ENCODE measurements at regions not wholly inside any gene's neighbourhood (a gene's known extent, or its start where the extent isn't known, plus 50 kb on each side); places are given as distances from the start of the nearest gene placed in this dataset.
"Not testable (repeated sequence)": the region's sequence is repeated elsewhere in the genome, so short reads cannot be mapped to it uniquely, and the experiment has no call there.

DNA sequence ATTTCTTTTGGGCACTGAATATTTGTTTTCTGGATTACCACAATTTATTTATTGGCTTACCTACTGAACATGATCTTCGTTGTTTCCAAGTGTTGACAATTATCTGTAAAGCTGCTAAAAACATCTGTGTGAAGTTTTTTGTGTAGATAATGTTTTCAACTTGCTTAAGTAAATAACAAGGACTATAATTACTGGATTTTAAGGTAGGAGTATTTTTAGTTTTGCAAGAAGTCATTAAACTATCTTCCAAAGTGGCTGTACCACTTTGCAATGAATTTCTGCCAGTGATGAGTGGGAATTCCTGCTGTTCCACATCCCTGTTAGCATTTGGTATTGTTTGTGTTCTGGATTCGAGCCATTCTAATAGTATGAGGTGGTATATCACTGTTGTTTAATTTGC is 702.2 kb downstream of the MECOM start:
- Mint-ChIP-seq H3K4me3 (no peak overlapping the region), H3K4me1 (ENCODE audit: low read depth) (no peaks in the 10 kb centered on the region)

DNA sequence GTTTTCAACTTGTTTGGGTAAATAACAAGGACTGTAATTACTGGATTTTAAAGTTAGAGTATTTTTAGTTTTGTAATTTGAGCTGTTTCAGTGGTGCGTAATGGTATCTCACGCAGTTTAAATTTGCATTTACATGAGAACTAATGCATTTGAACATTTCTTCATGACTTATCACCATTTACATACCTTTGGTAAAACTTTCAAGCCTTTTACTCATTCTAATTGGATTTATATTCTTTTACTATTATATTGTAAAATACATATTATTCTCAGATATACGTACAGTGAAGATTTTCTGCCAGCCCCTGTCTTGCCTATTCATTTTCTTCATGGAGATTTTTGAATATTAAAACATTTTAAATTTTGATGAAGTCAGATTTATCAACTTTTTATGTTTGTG is 703.8 kb downstream of the MECOM start:
- DNase-seq, result no peak
- H3K4me1 Mint-ChIP-seq (ENCODE audit: low read depth), result no peaks in the 10 kb centered on the region
- no peaks in the 10 kb centered on the region for H3K27me3 Mint-ChIP-seq
- no peaks in the 10 kb centered on the region for H3K36me3 Mint-ChIP-seq (ENCODE audit: low read depth)
- H3K4me3 Mint-ChIP-seq, result no peak overlapping the region
- H3K27ac Mint-ChIP-seq, result no peak overlapping the region
- no peaks in the 10 kb centered on the region for H3K9me3 Mint-ChIP-seq

More for the DNA sequence above, 702.2 kb downstream of the MECOM start:
- H3K9me3 Mint-ChIP-seq, result no peaks in the 10 kb centered on the region
- no peak for DNase-seq
- H3K27ac Mint-ChIP-seq, result no peak overlapping the region
- no peaks in the 10 kb centered on the region for H3K27me3 Mint-ChIP-seq
- no peaks in the 10 kb centered on the region for H3K36me3 Mint-ChIP-seq (ENCODE audit: low read depth)

DNA sequence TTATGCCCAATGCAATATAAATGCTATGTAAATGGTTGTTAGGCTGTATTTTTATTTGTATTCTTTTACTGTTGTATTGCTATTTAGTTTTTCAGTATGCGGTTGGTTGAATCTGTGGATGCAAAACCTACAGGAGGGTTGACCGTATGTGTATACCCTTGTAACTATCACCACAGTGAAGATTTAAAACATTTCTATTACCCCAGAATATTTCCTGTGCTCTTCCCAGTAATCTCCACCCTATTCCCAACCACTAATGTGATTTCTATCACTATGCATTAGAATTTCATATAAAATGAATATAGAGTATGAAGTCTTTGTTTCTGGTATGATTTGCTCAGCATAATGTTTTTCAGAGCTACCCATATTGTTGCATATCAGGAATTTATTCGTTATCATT is 705.0 kb downstream of the MECOM start:
- Mint-ChIP-seq H3K9me3 (no peaks in the 10 kb centered on the region), H3K4me1 (ENCODE audit: low read depth) (no peaks in the 10 kb centered on the region), H3K27ac (no peak overlapping the region), H3K4me3 (no peak overlapping the region), H3K36me3 (ENCODE audit: low read depth) (no peaks in the 10 kb centered on the region), H3K27me3 (no peaks in the 10 kb centered on the region)
- DNase-seq, result no peak

DNA sequence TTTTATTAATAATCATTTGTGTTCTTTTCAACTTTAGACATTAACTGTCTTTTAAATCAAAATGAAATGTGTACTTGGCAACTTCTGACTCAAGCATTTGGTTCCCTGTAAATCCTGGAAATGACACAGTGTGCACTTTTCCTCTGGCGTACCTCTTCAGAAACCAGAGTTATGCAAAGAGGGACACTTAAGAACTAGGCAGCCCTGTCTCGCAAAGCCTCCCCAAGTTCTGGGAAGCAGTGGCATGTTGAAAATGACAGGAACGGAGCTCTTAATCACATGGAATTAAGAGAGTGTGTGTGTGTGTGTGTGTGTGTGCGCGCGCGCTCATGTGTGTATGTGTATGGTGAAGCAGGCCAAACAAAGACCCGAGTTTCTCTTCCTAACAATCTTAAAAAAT is 707.4 kb downstream of the MECOM start:
- no peaks in the 10 kb centered on the region for H3K36me3 Mint-ChIP-seq (ENCODE audit: low read depth)

DNA sequence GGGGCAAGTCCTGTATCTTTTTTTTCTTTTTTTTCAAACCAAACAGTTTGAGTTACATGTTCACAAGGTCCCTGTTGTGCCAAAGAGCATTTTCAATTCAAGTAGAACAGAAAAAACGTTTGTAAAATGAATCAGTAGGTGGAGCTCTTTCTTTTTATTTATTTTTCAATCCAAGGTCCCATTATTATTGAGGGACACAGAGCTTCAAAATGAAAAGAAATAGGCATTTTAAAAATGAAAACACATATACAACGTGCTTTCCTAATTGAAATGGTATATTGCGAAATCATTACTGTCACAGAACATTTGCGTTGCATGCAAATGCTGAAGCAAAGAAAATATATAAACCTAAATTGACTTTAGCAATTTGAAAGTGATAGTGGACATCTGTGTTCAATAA is 711.0 kb downstream of the MECOM start:
- Mint-ChIP-seq H3K4me3 (no peak overlapping the region), H3K9me3 (no peaks in the 10 kb centered on the region), H3K27me3 (no peaks in the 10 kb centered on the region), H3K4me1 (ENCODE audit: low read depth) (no peaks in the 10 kb centered on the region), H3K36me3 (ENCODE audit: low read depth) (no peaks in the 10 kb centered on the region), H3K27ac (no peak overlapping the region)
- DNase-seq, result no peak

More for the DNA sequence above, 707.4 kb downstream of the MECOM start:
- H3K4me1 Mint-ChIP-seq (ENCODE audit: low read depth), result no peaks in the 10 kb centered on the region
- H3K27ac Mint-ChIP-seq, result no peak overlapping the region
- no peak overlapping the region for H3K4me3 Mint-ChIP-seq
- DNase-seq, result no peak
- H3K27me3 Mint-ChIP-seq, result no peaks in the 10 kb centered on the region
- no peaks in the 10 kb centered on the region for H3K9me3 Mint-ChIP-seq

DNA sequence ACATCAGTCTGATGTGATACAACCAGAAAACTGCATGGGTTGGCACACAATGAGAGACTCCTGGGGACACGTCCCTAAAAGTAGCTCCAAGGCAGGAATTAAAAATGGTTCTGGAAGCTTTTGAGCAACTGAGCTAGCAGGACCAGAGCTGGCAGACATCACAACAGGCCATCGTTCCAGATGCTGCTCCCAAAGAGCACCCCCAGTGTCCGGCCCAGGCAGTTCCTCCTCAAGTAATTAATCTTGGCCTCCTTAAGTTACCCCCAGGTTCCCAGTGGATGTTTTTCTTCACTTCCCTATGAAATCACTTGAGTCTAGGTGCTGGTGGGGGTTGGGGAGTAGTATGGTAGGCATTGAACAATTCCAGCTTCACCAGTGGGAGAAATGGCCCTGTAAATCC is 711.6 kb downstream of the MECOM start:
- H3K9me3 Mint-ChIP-seq, result no peaks in the 10 kb centered on the region
- no peak for DNase-seq
- H3K4me3 Mint-ChIP-seq, result no peak overlapping the region
- no peaks in the 10 kb centered on the region for H3K4me1 Mint-ChIP-seq (ENCODE audit: low read depth)
- H3K27me3 Mint-ChIP-seq, result no peaks in the 10 kb centered on the region
- H3K36me3 Mint-ChIP-seq (ENCODE audit: low read depth), result no peaks in the 10 kb centered on the region
- H3K27ac Mint-ChIP-seq, result no peak overlapping the region

DNA sequence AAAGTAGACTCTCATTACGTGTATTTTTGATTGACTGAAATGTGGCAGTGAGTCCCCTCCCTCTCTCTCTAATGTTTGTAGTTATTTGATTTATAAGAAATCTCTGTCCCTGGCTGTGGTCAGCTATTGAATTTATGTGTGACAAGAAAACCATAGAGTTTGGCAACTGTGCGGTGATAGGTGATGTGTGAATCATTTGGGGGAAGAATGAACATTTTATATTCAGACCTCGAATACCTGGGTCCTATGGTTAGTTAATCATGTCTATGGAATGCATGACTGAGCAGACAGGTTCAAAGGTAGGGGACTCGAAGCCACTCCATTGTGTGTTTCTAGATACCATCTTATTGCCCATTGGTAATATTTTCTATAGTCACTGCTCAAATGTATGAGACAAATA is 712.1 kb downstream of the MECOM start:
- H3K27me3 Mint-ChIP-seq, result no peaks in the 10 kb centered on the region
- no peak for DNase-seq
- no peak overlapping the region for H3K4me3 Mint-ChIP-seq
- no peaks in the 10 kb centered on the region for H3K36me3 Mint-ChIP-seq (ENCODE audit: low read depth)
- H3K27ac Mint-ChIP-seq, result no peak overlapping the region
- no peaks in the 10 kb centered on the region for H3K9me3 Mint-ChIP-seq
- no peaks in the 10 kb centered on the region for H3K4me1 Mint-ChIP-seq (ENCODE audit: low read depth)

DNA sequence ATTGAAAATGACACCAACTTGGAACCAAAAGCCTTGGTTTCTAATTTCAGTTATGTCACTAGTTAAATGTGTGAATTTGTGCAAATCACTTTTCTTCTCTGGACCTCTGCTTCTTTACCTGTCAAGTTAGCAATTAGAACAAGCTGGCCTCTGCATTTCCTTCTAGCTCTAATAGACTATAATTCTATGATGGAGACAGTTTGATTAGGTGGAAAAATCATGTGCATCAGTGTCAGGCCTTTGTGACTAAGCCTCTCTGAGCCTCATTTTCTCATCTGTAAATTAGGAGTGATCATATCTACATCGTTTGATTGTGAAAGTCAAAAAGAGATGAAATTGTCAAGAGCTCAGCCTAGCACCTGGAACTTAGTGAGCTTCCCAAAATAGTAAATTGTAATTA is 712.9 kb downstream of the MECOM start:
- H3K4me1 Mint-ChIP-seq (ENCODE audit: low read depth), result no peaks in the 10 kb centered on the region
- no peak overlapping the region for H3K4me3 Mint-ChIP-seq
- no peaks in the 10 kb centered on the region for H3K36me3 Mint-ChIP-seq (ENCODE audit: low read depth)
- H3K9me3 Mint-ChIP-seq, result no peaks in the 10 kb centered on the region
- H3K27me3 Mint-ChIP-seq, result no peaks in the 10 kb centered on the region
- DNase-seq, result no peak
- H3K27ac Mint-ChIP-seq, result no peak overlapping the region

DNA sequence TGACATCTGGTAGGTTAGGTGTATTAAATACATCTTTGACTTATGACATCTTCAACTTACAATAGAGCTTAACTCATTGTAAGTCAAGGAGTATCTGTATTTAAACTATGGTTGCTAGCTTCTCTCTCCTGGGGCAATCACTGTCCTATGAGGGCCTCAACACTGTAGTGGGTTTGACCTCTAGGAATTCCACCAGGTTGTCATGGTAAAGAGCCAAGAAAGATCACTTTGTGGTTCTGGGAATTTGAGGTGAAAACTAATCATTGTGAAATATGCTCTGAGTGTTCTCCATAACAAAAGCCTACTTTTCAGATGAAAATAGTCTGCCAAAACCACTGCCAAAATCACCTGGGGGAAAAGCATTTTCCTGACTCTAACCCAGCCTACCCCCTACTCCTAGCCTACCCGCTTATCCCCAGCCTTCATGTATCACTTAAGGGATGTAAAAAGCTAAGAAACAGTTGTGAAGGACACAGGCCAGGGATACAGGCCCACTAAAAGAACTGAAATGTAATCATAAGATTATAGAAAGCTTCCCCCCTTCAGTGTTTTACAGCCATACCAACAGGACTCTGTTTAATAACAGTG is 723.8 kb downstream of the MECOM start:
- no peaks in the 10 kb centered on the region for H3K4me1 Mint-ChIP-seq (ENCODE audit: low read depth)
- no peaks in the 10 kb centered on the region for H3K27me3 Mint-ChIP-seq
- no peaks in the 10 kb centered on the region for H3K36me3 Mint-ChIP-seq (ENCODE audit: low read depth)
- no peak for DNase-seq
- H3K27ac Mint-ChIP-seq, result no peak overlapping the region
- H3K9me3 Mint-ChIP-seq, result peaks cover 3% of the 10 kb centered on the region
- no peak overlapping the region for H3K4me3 Mint-ChIP-seq

DNA sequence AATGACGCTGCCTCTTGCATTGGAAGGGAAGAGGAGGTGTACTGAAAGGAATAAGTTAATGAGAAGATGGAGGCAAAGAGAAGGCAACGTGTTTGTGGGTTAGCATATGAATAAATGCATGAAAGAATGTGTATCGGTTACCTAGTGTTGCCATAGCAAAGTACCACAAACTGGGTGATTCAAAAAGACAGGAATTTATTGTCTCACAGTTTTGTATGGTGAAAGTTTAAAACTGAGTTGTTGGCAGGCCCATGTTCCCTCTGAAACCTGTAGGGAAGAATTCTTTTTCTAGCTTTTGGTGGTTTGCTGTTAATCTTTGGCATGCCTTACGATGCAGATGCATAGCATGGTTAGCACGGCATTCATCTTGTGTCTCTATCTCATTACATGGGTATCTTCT is 729.9 kb downstream of the MECOM start:
- Mint-ChIP-seq H3K4me1 (ENCODE audit: low read depth) (no peaks in the 10 kb centered on the region), H3K36me3 (ENCODE audit: low read depth) (no peaks in the 10 kb centered on the region), H3K27me3 (no peaks in the 10 kb centered on the region), H3K9me3 (peaks cover 15% of the 10 kb centered on the region), H3K27ac (no peak overlapping the region), H3K4me3 (no peak overlapping the region)
- no peak for DNase-seq

DNA sequence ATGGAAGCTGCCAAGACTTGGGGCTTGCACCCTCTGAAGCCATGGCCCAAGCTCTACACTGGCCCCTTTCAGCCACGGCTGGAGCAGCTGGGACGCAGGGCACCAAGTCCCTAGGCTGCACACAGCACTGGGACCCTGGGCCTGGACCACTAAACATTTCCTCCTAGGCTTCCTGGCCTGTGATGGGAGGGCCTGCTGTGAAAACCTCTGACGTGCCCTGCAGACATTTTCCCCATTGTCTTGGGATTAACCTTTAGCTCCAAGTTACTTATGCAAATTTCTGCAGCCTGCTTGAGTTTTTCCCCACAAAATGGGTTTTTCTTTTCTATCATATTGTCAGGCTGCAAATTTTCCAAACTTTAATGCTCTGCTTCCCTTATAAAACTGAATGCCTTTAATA is 733.5 kb downstream of the MECOM start:
- not testable (repeated sequence) for H3K4me1 Mint-ChIP-seq (ENCODE audit: low read depth); DNase-seq; H3K27ac Mint-ChIP-seq; H3K4me3 Mint-ChIP-seq; H3K27me3 Mint-ChIP-seq; H3K36me3 Mint-ChIP-seq (ENCODE audit: low read depth)
- H3K9me3 Mint-ChIP-seq, result peaks cover 15% of the 10 kb centered on the region

DNA sequence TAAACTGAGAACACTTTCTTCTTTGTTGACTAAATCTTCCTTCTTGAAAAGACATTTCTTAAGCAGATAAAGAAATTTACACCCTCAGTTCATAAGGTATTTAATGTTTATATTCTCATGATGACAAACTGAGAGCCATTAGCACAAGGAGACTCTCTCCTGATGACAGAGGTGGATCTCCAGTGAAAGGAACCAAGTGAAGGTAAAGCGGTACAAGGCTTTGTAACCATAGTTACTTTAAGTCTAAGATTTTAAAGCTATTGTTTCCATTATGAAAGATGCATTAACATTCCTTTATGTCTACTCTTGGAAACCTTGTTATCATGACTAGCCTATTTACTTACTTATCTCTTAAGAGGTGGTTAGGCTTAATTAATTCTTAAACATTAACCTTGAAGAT is 737.1 kb downstream of the MECOM start:
- Mint-ChIP-seq H3K4me3 (no peak overlapping the region), H3K4me1 (ENCODE audit: low read depth) (no peaks in the 10 kb centered on the region), H3K27me3 (no peaks in the 10 kb centered on the region), H3K36me3 (ENCODE audit: low read depth) (no peaks in the 10 kb centered on the region), H3K27ac (no peak overlapping the region), H3K9me3 (no peaks in the 10 kb centered on the region)
- DNase-seq, result no peak

DNA sequence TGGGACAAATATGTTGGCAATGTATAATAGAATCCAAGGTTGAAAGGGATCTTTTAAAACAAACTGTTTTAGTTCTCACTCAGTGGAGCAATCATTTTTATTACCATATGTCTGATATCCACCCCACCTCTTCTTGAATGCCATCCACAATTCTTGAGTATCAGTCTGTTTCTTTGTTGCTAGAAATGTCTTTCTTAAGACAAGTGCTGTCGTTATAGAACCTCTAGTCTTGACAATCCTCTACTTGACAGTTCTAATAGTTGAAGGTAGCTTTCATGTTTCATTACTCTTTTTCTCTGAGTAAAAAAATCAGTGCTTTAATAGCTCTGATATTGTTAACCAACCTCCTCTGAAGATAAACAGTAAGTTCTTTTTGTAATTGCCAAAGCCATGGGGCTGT is 737.9 kb downstream of the MECOM start:
- no peak overlapping the region for H3K4me3 Mint-ChIP-seq
- H3K27me3 Mint-ChIP-seq, result no peaks in the 10 kb centered on the region
- no peaks in the 10 kb centered on the region for H3K36me3 Mint-ChIP-seq (ENCODE audit: low read depth)
- DNase-seq, result no peak
- H3K9me3 Mint-ChIP-seq, result no peaks in the 10 kb centered on the region
- no peak overlapping the region for H3K27ac Mint-ChIP-seq
- H3K4me1 Mint-ChIP-seq (ENCODE audit: low read depth), result no peaks in the 10 kb centered on the region

DNA sequence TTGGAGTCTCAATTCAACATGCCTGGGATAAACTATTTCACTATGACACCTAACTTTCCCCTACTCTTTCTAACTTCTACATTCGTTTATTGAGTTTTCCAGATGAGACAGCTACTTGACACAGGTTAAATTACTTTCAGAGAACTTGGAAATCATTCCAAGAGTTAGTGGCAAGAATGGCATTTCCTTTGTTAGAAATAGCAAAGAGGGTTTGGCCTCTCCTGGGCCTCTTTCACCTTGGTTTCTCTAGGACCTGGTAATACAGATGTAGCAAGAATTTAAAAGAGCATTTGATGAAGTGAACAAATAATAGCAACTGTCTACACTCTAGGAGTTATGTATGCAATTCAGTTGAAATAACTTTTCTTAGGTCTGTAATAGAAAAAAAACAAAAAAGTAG is 748.9 kb downstream of the MECOM start:
- Mint-ChIP-seq H3K27me3 (no peaks in the 10 kb centered on the region), H3K9me3 (no peaks in the 10 kb centered on the region)
- DNase-seq, result no peak

DNA sequence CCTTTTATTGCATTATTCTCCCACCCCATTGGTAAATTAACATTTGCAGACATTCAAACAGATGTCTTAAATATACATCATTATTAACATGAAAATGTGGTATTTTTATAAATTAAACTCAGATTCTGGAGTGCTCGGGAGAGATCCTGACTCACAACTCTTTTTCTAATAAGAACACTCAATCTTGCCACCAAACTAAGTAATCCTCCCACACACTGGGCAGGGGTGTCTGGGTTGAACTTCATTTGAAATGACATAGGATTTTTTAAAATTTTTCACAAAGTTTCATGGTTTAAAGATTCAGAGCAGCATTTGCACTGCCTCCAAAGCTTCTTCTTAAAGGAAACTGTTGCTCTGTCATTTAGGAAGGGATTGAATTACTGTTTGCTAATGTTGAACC is 754.3 kb downstream of the MECOM start:
- Mint-ChIP-seq H3K36me3 (ENCODE audit: low read depth) (no peaks in the 10 kb centered on the region), H3K4me3 (no peak overlapping the region), H3K9me3 (no peaks in the 10 kb centered on the region), H3K27ac (no peak overlapping the region), H3K27me3 (no peaks in the 10 kb centered on the region), H3K4me1 (ENCODE audit: low read depth) (no peaks in the 10 kb centered on the region)
- no peak for DNase-seq

More for the DNA sequence above, 748.9 kb downstream of the MECOM start:
- Mint-ChIP-seq H3K4me3 (no peak overlapping the region), H3K27ac (no peak overlapping the region), H3K4me1 (ENCODE audit: low read depth) (no peaks in the 10 kb centered on the region), H3K36me3 (ENCODE audit: low read depth) (no peaks in the 10 kb centered on the region)

DNA sequence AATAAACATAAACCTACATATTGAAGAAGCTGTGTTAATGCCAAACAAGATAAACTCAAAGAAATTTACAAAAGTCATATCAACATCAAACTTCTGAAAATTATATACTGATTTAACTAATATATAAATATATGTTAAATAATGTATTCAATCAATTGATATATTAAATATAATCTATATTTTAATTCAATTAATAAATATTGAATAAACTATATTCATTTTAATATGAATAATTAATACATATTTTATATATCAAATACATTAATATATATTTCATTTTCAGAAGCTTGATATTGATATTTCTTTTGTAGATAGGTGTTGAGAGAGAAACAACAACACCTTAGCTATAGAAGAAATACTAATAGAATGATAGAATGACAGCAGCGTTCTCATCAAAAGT is 768.1 kb downstream of the MECOM start:
- Mint-ChIP-seq H3K9me3 (peaks cover 19% of the 10 kb centered on the region), H3K4me3 (no peak overlapping the region), H3K27me3 (no peaks in the 10 kb centered on the region), H3K27ac (no peak overlapping the region), H3K36me3 (ENCODE audit: low read depth) (no peaks in the 10 kb centered on the region), H3K4me1 (ENCODE audit: low read depth) (no peaks in the 10 kb centered on the region)
- no peak for DNase-seq
